ENCODE measurements at regions not wholly inside any gene's neighbourhood (a gene's known extent, or its start where the extent isn't known, plus 50 kb on each side); places are given as distances from the start of the nearest gene placed in this dataset.
"Not testable (repeated sequence)": the region's sequence is repeated elsewhere in the genome, so short reads cannot be mapped to it uniquely, and the experiment has no call there.

- DNase-seq, result no peak
Observed at GRCh38 chr5:117679046-117679445, 1104.4 kb upstream of the SEMA6A start.

- DNase-seq, result no peak
Observed at GRCh38 chr5:117675646-117676045, 1101.0 kb upstream of the SEMA6A start.

GRCh38 chr5:117671551-117671950 is 1096.9 kb upstream of the SEMA6A start:
- no peak for DNase-seq

- no peak for DNase-seq
Observed at GRCh38 chr5:117667105-117667504, 1092.5 kb upstream of the SEMA6A start.

- no peak for DNase-seq
Observed at GRCh38 chr5:117665121-117665520, 1090.5 kb upstream of the SEMA6A start.

- DNase-seq, result no peak
Observed at GRCh38 chr5:117662361-117662760, 1087.7 kb upstream of the SEMA6A start.

GRCh38 chr5:117657541-117657940 is 1082.9 kb upstream of the SEMA6A start:
- DNase-seq, result peak; percentile 84

- DNase-seq, result no peak
Observed at GRCh38 chr5:117652958-117653280, 1078.3 kb upstream of the SEMA6A start.

- DNase-seq, result no peak
Observed at GRCh38 chr5:117652036-117652957, 1077.7 kb upstream of the SEMA6A start.

- DNase-seq, result no peak
Observed at GRCh38 chr5:117649821-117650220, 1075.2 kb upstream of the SEMA6A start.

GRCh38 chr5:117645400-117645799 is 1070.8 kb upstream of the SEMA6A start:
- no peak for DNase-seq

GRCh38 chr5:117638581-117638980 is 1064.0 kb upstream of the SEMA6A start:
- DNase-seq, result no peak

- no peak for DNase-seq
Observed at GRCh38 chr5:117633093-117633492, 1058.5 kb upstream of the SEMA6A start.

- DNase-seq, result no peak
Observed at GRCh38 chr5:117624201-117624600, 1049.6 kb upstream of the SEMA6A start.

- DNase-seq, result peak; percentile 57
Observed at GRCh38 chr5:117623042-117623805, 1048.6 kb upstream of the SEMA6A start.

GRCh38 chr5:117621921-117622320 is 1047.3 kb upstream of the SEMA6A start:
- no peak for DNase-seq

- no peak for DNase-seq
Observed at GRCh38 chr5:117615226-117615625, 1040.6 kb upstream of the SEMA6A start.

- DNase-seq, result no peak
Observed at GRCh38 chr5:117614408-117614807, 1039.8 kb upstream of the SEMA6A start.

- no peak for DNase-seq
Observed at GRCh38 chr5:117604845-117605244, 1030.2 kb upstream of the SEMA6A start.

- DNase-seq, result not testable (repeated sequence)
Observed at GRCh38 chr5:117599811-117600210, 1025.2 kb upstream of the SEMA6A start.

- no peak for DNase-seq
Observed at GRCh38 chr5:117594166-117594565, 1019.5 kb upstream of the SEMA6A start.

- peak; percentile 4 for DNase-seq
Observed at GRCh38 chr5:117590944-117591343, 1016.3 kb upstream of the SEMA6A start.

GRCh38 chr5:117588611-117589010 is 1014.0 kb upstream of the SEMA6A start:
- no peak for DNase-seq

- no peak for DNase-seq
Observed at GRCh38 chr5:117587111-117587510, 1012.5 kb upstream of the SEMA6A start.

All from NCI-H1105 treated with DMSO at 0.1 percent for 48 hours (cell line).